Smooth muscle cell (in vitro differentiated cells): ENCODE measurements at regions not wholly inside any gene's neighbourhood (a gene's known extent, or its start where the extent isn't known, plus 50 kb on each side); places are given as distances from the start of the nearest gene placed in this dataset.

Source experiments
- DNase-seq: peaks from one replicate; lab custom pipeline; 2025; ENCODE audit not compliant: unreplicated experiment; lab: John Stamatoyannopoulos, UW
- H2AFZ ChIP-seq: fragments of 200-600 bp; sonication (generic); 2 replicates; pipeline ENCODE4 v1.6.0; 2016; ENCODE audit warnings: antibody characterized with exemption, low read depth, mild to moderate bottlenecking
- H3F3A ChIP-seq: fragments of 200-600 bp; sonication (generic); 2 replicates; pipeline ENCODE4 v1.6.0; 2017; ENCODE audit warnings: antibody characterized with exemption, low read depth
- H3K27ac ChIP-seq: fragments of 200-600 bp; sonication (generic); 2 replicates; pipeline ENCODE4 v1.5.1; 2016; ENCODE audit warnings: low read depth, mild to moderate bottlenecking
- H3K27me3 ChIP-seq: fragments of 200-600 bp; sonication (generic); 2 replicates; pipeline ENCODE4 v1.6.1; 2016; ENCODE audit warnings: low read depth, mild to moderate bottlenecking
- H3K36me3 ChIP-seq: fragments of 200-600 bp; sonication (generic); 2 replicates; pipeline ENCODE4 v1.5.1; 2016; ENCODE audit warnings: low read depth
- H3K4me1 ChIP-seq: fragments of 200-600 bp; sonication (generic); 2 replicates; pipeline ENCODE4 v1.5.1; 2016; ENCODE audit warnings: low read depth
- H3K4me2 ChIP-seq: fragments of 200-600 bp; sonication (generic); 2 replicates; pipeline ENCODE4 v1.6.0; 2016; ENCODE audit warnings: mild to moderate bottlenecking
- H3K4me3 ChIP-seq: fragments of 200-600 bp; sonication (generic); 2 replicates; pipeline ENCODE4 v1.5.1; 2016; ENCODE audit warnings: mild to moderate bottlenecking
- H3K79me2 ChIP-seq: fragments of 200-600 bp; sonication (generic); 2 replicates; pipeline ENCODE4 v1.6.0; 2016; ENCODE audit warnings: low read depth, mild to moderate bottlenecking
- H3K9ac ChIP-seq: fragments of 200-600 bp; sonication (generic); 2 replicates; pipeline ENCODE4 v1.6.0; 2016; ENCODE audit warnings: low read depth
- H3K9me3 ChIP-seq: fragments of 200-600 bp; sonication (generic); replicated peaks from 2 replicates; pipeline ENCODE4 v1.5.1; 2016; ENCODE audit warnings: low read depth
- H4K20me1 ChIP-seq: fragments of 200-600 bp; sonication (generic); 2 replicates; pipeline ENCODE4 v1.6.0; 2016; ENCODE audit warnings: low read depth
- CTCF ChIP-seq: fragments of 200-600 bp; sonication (generic); IDR thresholded peaks from 2 replicates; pipeline ENCODE4 v1.5.1; 2017; ENCODE audit warnings: borderline replicate concordance, mild to moderate bottlenecking, antibody characterized with exemption; ENCODE audit not compliant: insufficient read depth, poor library complexity, severe bottlenecking
- WGBS: methylation state at CpG from one replicate; pipeline ENCODE4 v1.1.7; 2016; ENCODE audit warnings: low lambda C conversion rate; 5-methylcytosine and 5-hydroxymethylcytosine counted together

DNA sequence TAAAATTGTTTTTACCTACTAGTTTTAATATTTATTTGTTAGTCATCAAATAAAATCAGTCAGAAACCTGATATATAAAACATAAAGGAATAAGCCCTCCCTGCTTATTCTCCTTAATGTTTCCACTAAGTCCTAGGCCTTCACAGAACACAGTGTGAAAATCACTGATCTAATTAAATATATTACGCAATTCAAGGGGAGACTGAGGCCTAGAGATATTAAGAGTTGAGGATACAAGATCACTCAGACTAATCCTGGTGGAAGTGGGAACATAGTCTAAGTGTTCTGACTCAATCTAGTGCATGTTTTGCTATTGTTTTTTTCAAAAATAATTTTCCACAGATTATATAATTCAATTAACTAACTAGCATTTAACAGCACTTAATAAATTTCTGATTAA is 401.1 kb downstream of the SLCO4C1 start:
- no peak for TF ChIP-seq CTCF
- H3K4me2 ChIP-seq: no peak overlapping the region
- H3K4me3 ChIP-seq: no peak overlapping the region
- no peaks in the 10 kb centered on the region for H3K36me3 ChIP-seq
- H3K27me3 ChIP-seq: no peaks in the 10 kb centered on the region
- no peaks in the 10 kb centered on the region for H3K79me2 ChIP-seq
- WGBS: 98% methylated on average over 1 of the region's 1 CpG
- no peak overlapping the region for H3K9ac ChIP-seq
- H3F3A ChIP-seq: no peaks in the 10 kb centered on the region
- H3K27ac ChIP-seq: no peak overlapping the region
- DNase-seq: no peak
- no peaks in the 10 kb centered on the region for H3K4me1 ChIP-seq
- no peaks in the 10 kb centered on the region for H3K9me3 ChIP-seq
- no peak overlapping the region for H2AFZ ChIP-seq
- no peaks in the 10 kb centered on the region for H4K20me1 ChIP-seq

DNA sequence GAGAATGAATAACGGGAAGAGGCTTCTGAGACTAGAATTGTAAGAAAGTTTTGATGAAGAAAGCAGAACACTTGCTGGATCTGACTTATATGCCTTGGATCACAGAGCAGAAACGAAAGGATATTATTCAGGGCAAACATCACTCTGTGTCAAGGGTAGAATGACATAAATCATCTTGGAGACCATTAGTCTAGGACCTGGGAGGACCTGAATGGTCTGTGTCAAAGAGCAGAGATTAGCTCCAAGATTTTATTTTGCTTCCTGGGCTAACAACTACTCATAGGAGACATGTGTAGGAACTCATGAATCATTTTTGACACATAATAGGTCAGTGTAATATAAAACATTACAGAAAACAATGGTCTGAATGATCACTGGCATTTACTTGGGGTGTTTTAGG is 417.9 kb downstream of the SLCO4C1 start:
- Histone ChIP-seq H3K9me3 (no peaks in the 10 kb centered on the region), H3K27me3 (no peaks in the 10 kb centered on the region), H4K20me1 (no peaks in the 10 kb centered on the region), H3F3A (no peaks in the 10 kb centered on the region), H3K27ac (no peak overlapping the region), H3K4me2 (no peak overlapping the region), H3K79me2 (no peaks in the 10 kb centered on the region), H3K4me1 (no peaks in the 10 kb centered on the region), H3K4me3 (no peak overlapping the region), H3K36me3 (no peaks in the 10 kb centered on the region), H3K9ac (no peak overlapping the region), H2AFZ (no peak overlapping the region)
- WGBS: 83% methylated on average over 2 of the region's 2 CpGs
- TF ChIP-seq CTCF: no peak
- no peak for DNase-seq

GRCh38 chr5:101877451-101877850 is 418.6 kb downstream of the SLCO4C1 start:
- H3K4me2 ChIP-seq: no peak overlapping the region
- no peaks in the 10 kb centered on the region for H4K20me1 ChIP-seq
- H3K9me3 ChIP-seq: no peaks in the 10 kb centered on the region
- H3K27ac ChIP-seq: no peak overlapping the region
- H3K27me3 ChIP-seq: no peaks in the 10 kb centered on the region
- no peak overlapping the region for H2AFZ ChIP-seq
- H3K4me3 ChIP-seq: no peak overlapping the region
- 84% methylated on average over 1 of the region's 1 CpG for WGBS
- TF ChIP-seq CTCF: no peak
- no peaks in the 10 kb centered on the region for H3K79me2 ChIP-seq
- H3F3A ChIP-seq: no peaks in the 10 kb centered on the region
- H3K4me1 ChIP-seq: no peaks in the 10 kb centered on the region
- no peak overlapping the region for H3K9ac ChIP-seq
- no peaks in the 10 kb centered on the region for H3K36me3 ChIP-seq
- DNase-seq: no peak

GRCh38 chr5:101866473-101866872 is 429.6 kb downstream of the SLCO4C1 start:
- Histone ChIP-seq H3K4me2 (no peak overlapping the region), H3K9ac (no peak overlapping the region), H3K27ac (no peak overlapping the region), H3K79me2 (no peaks in the 10 kb centered on the region), H3F3A (no peaks in the 10 kb centered on the region), H3K27me3 (no peaks in the 10 kb centered on the region), H2AFZ (no peak overlapping the region), H4K20me1 (no peaks in the 10 kb centered on the region), H3K9me3 (no peaks in the 10 kb centered on the region), H3K4me1 (no peaks in the 10 kb centered on the region), H3K4me3 (no peak overlapping the region), H3K36me3 (no peaks in the 10 kb centered on the region)
- no peak for TF ChIP-seq CTCF
- no peak for DNase-seq
- 85% methylated on average over 1 of the region's 1 CpG for WGBS
